GM19328 (cell line): ENCODE measurements at regions not wholly inside any gene's neighbourhood (a gene's known extent, or its start where the extent isn't known, plus 50 kb on each side); places are given as distances from the start of the nearest gene placed in this dataset.

Experiments used
- ATAC-seq: cut with Tn5 transposase; IDR thresholded peaks from one replicate; pipeline ENCODE4 v1.9.1; 2021; ENCODE audit warnings: mild to moderate bottlenecking, moderate library complexity; ENCODE audit not compliant: unreplicated experiment

DNA sequence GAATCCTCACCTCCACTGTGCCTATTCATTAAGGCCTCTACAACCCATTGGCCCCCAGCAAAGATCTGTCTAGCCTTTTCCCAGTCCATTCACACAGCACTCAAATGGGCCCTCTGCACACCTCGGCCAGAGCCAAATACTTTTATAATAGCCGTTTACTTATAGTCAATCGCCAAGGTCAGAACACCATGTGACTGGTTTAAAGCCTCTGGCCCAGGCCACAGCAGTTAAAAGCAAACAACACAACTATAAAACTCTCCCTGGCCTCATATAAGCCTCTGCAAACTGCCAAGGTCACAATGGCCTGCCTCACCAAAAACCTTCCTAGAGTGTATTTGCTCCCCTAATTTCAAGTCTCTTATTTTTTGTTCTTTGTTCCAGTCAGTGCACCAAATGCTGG, 562.6 kb downstream of the CAAP1 start:
- no peak for ATAC-seq

- no peak for ATAC-seq
Observed at GRCh38 chr9:26326563-26326962, 566.0 kb downstream of the CAAP1 start.

DNA sequence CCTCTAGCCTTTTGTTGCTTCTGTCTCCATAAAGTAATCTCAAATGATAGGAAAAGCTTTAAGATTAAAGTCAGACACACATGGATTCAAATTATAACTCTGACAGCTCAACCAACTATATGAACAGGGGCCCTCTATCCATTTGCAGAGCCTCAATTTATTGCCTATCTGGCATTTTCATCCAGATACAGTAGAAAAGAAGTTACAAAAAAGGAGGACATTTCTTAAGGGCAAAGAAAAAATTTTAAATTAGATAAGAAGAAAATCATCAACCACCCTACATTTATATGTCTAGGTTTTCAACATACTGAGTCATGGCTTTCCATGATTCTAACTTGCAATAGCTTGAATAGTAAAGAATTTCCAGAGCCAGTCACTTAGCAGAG, 567.2 kb downstream of the CAAP1 start:
- no peak for ATAC-seq

- no peak for ATAC-seq
Observed at GRCh38 chr9:26324786-26325443, 567.7 kb downstream of the CAAP1 start.

DNA sequence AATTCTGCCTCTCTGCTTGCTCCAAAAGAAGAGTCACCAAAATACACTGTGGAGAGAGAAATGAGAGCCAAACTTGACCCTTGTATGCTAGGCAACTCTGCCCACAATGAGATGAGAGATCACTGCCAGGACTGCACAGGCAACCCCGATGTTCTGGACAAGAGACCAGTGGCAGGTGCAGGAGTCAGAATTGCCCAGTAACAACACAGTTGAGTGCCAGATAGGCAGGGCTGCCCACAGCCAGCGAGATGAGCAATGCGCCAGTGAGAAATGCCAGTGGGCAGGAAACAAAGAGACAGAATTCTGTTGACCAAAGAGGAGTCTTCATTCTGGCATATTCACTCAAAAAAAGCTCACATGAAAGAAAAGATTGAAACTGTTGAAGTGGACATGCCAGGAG, 570.7 kb downstream of the CAAP1 start:
- no peak for ATAC-seq

- no peak for ATAC-seq
Observed at GRCh38 chr9:26319859-26320258, 572.7 kb downstream of the CAAP1 start.

DNA sequence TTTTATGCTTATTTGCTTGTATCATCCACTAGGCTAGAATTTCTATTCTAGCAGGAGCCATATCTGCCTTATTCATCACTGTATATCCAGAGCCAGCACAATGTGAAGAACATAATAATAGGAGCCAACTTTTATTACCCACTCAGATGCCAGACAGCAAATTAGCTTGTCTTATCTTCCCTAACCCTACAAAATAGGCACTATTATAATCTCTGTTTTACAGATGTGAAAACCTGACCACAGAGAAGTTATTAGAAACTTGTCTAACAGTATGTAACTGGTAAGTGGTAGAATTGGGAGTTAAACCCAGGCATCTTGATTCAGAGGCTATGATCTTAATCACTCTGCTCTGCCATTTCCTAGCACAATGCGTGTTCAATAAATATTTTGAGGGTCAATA, 579.5 kb downstream of the CAAP1 start:
- ATAC-seq, result no peak

DNA sequence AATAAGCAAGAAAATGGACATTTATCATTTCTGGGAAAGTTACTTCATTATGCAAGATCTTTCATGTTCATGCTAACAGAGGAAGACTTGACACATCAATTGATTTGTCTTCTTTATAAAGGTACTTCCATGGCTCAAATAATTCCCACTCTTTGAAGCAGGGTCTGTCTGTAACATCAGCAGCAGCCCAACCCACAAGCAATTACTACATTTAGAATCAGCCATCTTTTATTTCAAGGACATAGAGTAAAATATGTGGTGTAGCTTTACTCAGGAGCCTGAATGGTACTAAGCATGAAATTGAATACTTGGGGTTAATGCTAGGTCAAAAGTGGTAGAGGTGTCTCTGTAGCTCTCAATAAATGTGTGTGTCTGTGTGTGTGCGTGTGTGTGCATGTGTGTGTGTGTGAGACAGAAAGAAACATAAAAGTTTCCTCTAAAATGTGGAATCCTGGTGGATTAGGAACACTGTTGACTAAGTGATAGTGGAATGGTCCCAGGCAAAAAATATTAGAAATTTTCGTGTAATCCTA, 581.1 kb downstream of the CAAP1 start:
- no peak for ATAC-seq

GRCh38 chr9:26310294-26310693, 582.3 kb downstream of the CAAP1 start:
- no peak for ATAC-seq

DNA sequence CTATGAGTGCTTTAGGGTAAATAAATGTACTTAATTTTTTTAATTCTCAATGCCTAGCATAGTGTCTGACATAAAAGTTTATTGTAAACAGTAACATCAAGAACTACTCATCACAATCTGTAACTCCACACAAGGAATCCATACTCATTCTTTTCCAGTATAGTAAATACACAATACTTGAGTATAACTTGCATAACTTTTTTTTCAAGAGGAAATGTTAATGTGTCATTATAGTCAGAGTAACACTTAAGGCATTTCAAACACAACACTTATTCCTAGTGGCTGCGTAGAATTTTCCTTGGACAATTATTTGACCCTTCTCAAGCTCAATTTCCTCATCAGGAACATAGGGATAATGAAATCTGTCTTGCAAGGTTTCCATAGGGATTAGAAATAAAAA, 584.3 kb downstream of the CAAP1 start:
- ATAC-seq, result no peak

DNA sequence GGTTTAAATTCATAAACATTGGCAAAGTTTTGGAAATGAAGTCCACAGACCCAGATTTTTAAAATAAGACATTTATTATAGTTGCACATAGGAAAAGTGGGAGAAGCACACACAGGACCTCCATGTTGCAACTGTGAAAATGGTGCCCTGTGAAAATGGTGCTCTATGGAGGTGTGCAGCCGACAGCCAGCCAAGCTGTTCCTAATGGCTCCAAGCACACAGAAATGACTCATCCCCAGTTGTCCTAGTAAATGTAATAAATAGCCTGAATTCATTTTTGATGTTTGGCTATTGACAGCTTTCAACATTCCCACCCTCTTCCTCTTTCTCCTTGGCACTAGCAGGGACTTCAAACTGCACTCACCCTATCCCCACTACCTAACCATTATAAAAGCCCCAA, 590.9 kb downstream of the CAAP1 start:
- no peak for ATAC-seq

DNA sequence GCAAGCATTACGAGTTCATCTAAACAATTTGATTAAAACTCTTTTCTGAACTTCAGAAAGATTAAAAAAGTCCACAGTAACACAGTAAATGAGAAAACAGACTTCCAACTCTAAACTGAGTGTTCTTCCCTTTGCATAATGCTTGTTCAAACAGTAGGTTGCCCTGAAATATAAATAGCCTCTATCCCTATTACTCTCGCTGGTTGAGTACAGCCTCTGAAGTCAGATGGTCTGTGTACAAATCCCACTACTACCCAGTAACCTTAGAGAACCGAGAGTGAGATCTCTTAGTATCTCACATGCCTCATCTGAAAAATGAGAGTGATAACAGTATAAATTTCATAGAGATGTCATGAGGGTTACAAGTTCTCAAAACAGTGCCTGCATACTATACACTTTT, 591.6 kb downstream of the CAAP1 start:
- ATAC-seq, result no peak

DNA sequence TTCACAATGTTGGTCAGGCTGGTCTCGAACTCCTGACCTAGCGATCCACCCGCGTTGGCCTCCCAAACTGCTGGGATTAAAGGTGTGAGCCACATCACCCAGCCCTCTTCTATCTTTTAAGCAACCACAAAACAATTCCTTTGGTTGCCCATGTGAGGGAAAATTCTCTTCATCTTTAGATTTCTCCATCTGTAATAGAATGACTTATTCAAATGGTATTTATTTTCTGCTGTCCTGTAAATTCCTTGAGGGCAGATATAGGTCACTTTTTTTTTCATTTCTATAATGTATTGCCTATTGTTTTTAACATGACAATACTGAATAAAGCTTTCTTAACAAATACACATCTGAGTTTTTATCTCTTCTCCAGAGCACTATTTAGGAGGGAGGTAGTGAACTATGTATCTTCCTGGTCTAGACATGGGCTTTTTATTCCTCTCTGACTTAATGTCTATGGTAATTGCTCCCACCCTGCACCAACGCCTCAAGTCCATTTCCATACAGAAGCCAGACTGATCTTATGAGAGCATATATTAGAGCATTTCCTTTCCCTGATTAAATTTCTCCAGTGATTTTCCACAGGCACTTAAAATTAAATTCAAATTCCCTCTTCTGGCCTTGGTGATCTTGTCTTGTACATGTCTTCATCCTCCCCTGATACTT, 595.6 kb downstream of the CAAP1 start:
- ATAC-seq, result no peak

- no peak for ATAC-seq
Observed at GRCh38 chr9:26292943-26293342, 599.7 kb downstream of the CAAP1 start.

DNA sequence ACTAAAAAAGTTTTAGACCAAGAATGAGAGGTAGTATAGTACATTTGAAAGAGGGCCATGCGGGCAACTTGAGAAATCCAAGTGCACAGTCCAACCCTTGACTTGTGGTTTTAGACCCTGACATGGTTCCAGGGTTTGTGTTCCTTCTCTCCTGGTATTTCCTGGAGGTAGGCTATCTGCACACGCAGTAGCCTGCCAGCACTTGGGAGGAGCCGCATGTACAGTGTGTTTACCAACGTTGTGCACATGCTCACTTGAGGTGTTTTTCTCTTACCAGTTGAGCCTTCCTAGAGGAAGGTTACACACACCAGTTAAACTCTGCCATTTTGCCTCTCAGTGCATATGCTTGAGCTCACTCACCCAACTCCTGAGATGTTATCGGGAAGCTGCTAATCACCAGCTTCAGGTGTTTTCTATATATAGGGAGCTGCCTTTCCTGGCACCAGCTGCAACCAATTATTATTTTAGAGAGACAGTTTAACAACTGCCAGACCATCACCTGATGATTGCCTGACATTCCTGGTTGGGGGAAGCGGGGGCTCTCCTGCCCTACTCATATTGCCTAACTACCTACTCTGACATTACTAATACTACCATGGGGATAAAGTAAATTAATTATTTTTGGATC, 593.4 kb upstream of the TUSC1 start:
- ATAC-seq, result no peak

GRCh38 chr9:26266146-26266793, 588.0 kb upstream of the TUSC1 start:
- ATAC-seq, result no peak

DNA sequence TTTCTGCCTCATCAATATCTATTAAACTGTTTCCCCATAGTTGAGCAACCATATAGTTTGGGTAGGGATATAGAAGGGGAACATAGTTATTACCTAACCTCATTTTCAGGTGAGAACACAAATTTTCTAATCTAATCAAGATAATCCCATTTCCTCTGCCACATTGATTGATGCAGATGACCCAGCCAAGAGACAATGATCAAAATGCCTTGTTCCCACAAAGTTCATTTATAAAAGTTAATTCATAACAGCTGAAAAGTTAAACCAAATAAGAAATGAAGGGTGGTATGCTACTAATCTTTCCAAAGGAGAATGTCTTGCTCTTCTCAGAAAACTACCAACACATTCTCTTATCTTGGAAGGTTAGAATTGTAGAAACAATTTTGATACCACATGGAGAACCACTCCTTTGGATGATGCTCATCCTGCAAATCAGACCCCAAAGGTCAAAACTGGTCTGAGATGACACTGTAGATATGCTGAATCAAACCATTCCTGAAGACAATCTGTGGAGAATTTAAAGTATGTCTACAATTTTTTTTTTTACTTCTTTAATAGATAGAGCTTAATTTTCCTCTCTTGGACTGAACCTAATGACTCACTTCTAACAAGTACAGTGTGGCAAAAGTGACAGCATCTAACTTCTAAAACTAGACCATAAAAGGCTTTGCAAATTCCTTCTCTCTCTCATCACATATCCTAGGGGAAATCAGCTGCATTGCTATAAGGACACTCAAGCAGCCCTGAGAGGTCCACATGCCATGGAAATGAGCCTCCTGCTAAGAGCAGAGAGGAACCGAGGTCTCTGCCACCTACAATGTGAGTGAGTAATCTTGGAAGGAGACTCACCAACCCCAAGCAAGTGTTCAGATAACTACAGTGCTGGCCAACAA, 586.7 kb upstream of the TUSC1 start:
- ATAC-seq, result no peak

DNA sequence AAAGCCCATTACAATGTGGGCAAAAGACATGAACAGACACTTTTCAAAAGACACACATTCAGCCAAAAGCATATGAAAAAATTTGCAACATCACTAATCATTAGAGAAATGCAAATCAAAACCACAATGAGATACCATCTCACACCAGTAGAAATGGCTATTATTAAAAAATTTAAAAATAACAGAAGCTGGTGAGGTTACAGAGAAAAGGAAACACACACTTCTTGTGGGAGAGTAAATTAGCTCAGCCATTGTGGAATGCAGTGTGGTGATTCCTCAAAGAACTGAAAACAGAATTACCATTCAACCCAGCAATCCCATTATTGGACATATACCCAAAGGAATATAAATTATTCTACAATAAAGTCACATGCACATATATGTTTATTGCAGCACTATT, 585.2 kb upstream of the TUSC1 start:
- ATAC-seq, result no peak

- no peak for ATAC-seq
Observed at GRCh38 chr9:26262421-26263107, 584.3 kb upstream of the TUSC1 start.
